ENCODE measurements at regions not wholly inside any gene's neighbourhood (a gene's known extent, or its start where the extent isn't known, plus 50 kb on each side); places are given as distances from the start of the nearest gene placed in this dataset.
"Not testable (repeated sequence)": the region's sequence is repeated elsewhere in the genome, so short reads cannot be mapped to it uniquely, and the experiment has no call there.

- no peak for DNase-seq (ENCODE audit: low read depth)
These were observed 1494.7 kb downstream of the UQCRFS1 start for GRCh38 chr19:27718234-27718633.

DNA sequence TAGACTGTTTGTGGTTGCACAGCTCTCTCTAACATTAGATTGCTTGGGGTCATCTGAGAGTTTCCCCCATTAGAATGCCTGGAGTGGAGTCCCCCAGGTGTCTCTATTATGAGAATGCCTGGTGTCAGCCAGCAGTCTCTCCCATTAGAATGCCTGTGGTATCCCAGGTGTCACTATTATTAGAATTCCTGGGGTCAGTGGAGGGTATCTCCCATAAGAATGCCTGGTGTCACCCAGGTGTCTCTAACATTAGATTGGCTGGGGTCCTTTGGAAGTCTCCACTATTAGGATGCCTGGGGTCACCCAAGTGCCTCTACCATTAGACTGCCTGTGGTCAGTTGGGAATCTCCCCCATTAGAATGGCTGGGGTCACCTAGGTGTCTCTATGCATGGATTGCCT lies 1495.1 kb downstream of the UQCRFS1 start:
- DNase-seq (ENCODE audit: low read depth): no peak

- DNase-seq (ENCODE audit: low read depth): no peak
These were observed 1496.0 kb downstream of the UQCRFS1 start for GRCh38 chr19:27716922-27717321.

DNA sequence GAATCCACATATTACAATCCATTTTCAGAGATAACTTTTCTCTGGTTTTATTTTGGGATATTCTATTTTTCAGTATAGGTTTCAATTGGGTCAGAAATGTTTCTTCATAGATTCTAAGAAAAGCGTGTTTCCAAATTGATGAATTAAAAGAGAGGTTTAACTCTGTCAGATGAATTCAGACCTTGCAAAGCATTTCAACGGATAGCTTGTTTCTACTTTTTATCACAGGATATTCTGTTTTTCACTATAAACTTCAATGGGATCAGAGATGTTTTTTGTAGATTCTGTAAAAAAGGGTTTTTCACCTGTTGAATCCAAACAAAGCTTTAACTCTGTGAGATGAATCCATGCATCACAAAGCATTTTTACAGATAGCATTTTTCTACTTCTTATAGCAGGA lies 1498.1 kb downstream of the UQCRFS1 start:
- DNase-seq (ENCODE audit: low read depth): no peak

DNA sequence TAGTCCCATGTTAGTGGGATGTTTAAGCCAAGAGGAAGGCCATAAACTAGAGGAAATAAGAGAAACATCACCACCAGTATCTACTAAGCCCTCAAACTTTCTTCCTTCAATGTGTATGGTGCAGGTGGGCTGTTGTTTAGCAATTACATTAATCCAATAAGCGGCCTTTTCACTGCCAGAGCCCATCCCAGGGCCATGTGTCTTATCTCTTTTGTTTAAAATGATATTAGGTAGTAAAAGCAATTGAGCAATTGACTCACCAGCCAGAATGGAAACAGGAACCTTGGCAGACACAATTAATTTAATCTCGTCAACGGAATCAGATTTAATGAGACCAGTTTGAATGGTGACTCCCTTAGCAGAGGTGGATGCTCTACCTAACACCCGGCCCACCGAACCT lies 1503.5 kb downstream of the UQCRFS1 start:
- no peak for DNase-seq (ENCODE audit: low read depth)

GRCh38 chr19:27708986-27709385 lies 1504.0 kb downstream of the UQCRFS1 start:
- not testable (repeated sequence) for DNase-seq (ENCODE audit: low read depth)

DNA sequence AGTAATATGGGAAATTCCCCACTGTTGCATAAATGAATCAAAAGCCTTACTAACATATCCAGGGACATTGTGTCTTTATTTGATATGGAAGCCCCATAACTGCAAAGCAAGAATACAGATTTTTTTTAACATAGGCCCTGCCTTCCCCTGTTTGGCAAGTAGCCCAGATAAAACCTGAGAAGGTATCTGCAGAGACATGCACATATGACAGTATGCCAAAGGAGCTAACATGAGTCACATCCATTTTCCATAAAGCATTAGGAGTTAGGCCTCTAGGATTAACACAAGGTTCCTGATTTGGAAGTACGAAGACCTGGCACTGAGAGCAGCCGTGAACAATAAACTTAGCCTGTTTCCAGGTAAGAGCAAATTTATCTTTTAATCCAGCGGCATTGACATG lies 1505.9 kb downstream of the UQCRFS1 start:
- DNase-seq (ENCODE audit: low read depth): not testable (repeated sequence)

DNA sequence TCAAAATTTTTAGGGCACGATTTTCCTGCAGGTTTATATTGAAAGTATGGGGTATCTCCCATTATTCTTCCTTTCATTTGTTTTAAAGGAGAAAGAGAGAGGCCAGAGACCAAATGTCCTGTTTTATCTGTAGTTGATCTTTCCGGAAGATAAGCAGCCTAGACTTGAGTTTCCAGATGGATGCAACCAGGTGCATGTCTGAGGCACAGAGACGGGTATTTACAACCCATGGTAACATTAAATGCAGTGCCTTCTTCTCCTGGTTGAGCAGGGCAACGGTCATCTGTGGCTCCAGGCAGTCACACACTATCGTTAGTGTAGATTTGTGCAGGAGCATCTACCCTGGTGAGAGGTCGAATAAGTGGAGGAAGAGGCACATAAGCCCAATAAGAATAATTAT lies 1507.1 kb downstream of the UQCRFS1 start:
- no peak for DNase-seq (ENCODE audit: low read depth)

- no peak for DNase-seq (ENCODE audit: low read depth)
These were observed 1518.4 kb downstream of the UQCRFS1 start for GRCh38 chr19:27694361-27695055.

DNA sequence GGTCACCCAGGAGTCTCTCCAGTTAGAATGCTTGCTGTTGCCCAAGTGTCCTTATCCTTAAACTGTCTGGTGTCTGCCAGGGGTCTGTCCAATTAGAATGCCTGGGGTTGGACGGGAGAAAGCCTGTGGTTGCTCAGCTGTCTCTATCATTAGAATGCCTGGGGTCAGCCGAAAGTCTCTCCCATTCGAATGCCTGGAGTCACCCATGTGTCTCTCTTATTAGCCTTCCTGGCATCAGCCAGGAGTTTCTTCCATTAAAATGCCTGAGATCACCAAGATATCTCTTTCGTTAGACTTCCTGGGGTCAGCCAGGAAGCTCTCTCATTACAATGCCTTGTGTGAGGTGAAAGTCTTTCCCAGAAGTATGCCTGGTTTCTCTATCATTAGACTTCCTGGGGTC lies 1521.0 kb downstream of the UQCRFS1 start:
- no peak for DNase-seq (ENCODE audit: low read depth)

DNA sequence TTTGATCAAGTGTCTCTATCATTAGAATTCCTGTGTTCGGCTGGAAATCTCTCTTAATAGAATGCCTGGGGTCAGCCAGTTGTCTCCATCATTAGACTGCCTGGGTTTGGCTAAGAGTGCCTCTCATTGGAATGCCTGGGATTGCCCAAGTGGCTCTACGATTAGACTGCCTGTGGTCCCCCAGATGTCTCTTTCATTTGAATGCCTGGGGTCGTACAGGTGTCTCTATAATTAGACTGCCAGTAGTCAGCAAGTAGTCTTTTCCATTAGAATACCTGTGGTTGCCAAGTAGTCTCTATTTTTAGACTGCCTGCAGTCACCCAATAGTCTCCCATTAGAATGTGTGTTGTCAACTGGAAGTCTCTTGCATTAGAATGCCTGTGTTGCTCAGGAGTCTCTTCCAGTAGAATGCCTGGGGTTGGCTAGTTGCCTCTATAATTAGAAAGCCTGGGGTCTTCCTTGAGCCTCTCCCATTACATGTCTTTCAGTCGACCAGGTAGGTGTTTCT lies 1523.2 kb downstream of the UQCRFS1 start:
- DNase-seq (ENCODE audit: low read depth): no peak

GRCh38 chr19:27684293-27684692 lies 1528.7 kb downstream of the UQCRFS1 start:
- DNase-seq (ENCODE audit: low read depth): no peak

DNA sequence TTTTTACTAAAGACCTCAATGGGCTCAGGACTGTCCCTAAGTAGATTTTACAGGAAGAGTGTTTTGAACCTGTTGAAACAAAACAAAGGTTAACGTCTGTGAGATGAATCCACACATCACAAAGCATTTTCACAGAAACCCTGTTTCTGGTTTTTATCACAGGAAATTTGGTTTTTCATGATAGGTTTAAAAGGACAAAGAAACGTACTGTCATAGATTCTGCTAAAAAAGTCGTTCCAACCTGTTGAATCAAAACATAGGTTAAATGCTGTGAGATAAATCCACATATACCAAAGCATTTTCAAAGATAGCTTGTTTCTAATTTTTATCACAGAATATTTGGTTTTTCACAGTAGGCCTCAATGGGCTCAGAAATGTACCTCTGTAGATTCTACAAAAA lies 1531.0 kb downstream of the UQCRFS1 start:
- no peak for DNase-seq (ENCODE audit: low read depth)

DNA sequence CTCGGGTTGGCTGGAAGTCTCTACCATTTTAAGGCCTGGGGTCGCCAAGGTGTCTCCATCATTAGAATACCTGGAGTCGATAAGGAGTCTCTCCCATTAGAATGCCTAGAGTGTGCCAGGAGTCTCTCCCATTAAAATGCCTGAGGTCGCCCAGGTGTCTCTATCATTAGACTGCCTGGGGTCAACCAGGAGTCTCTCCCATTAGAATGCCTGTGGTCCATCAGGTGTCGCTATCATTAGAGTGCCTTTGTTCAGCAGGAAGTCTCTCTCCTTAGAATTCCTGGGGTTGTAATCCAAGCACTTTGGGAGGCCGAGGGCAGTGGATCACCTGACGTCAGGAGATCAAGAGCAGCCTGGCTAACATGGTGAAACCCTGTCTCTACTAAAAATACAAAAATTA lies 1533.0 kb downstream of the UQCRFS1 start:
- no peak for DNase-seq (ENCODE audit: low read depth)

GRCh38 chr19:27679399-27679798 lies 1533.6 kb downstream of the UQCRFS1 start:
- no peak for DNase-seq (ENCODE audit: low read depth)

DNA sequence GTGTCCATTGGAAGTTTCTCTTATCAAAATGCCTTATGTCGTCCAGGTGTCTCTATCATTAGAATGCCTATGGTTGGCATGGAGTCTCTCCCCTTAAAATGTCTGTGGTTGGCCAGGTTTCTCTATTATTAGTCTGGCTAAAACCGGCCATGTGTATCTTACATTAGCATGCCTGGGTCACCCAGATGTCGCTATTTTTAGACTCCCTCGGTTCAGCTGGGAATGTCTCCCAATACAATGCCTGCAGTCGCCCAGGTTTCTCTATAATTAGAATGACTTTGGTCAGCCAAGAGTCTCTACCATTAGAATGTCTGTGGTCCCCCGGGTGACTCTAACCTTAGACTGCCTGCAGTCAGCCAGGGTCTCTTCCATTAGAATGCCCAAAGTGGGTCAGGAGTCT lies 1536.1 kb downstream of the UQCRFS1 start:
- no peak for DNase-seq (ENCODE audit: low read depth)

GRCh38 chr19:27676334-27676733 lies 1536.6 kb downstream of the UQCRFS1 start:
- DNase-seq (ENCODE audit: low read depth): no peak

GRCh38 chr19:27675771-27676170 lies 1537.2 kb downstream of the UQCRFS1 start:
- no peak for DNase-seq (ENCODE audit: low read depth)

- DNase-seq (ENCODE audit: low read depth): no peak
These were observed 1538.2 kb downstream of the UQCRFS1 start for GRCh38 chr19:27674701-27675100.

DNA sequence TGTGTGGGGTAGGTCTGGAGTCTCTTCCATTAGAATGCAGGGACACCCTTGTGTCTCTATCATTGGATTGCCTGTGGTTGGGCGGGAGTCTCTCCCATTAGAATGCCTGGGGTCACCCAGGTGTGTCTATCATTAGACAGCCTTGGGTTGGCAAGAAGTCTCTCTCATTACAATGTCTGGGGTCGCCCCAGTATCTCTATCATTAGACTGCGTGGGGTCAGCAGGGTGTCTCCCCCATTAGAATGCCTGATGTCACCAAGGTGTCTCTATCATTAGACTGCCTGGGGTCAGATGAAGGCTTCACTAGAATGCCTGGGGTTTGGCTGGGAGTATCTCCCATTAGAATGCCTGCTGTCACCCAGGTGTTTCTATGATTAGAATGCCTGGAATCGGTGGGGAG lies 1539.0 kb downstream of the UQCRFS1 start:
- DNase-seq (ENCODE audit: low read depth): no peak

DNA sequence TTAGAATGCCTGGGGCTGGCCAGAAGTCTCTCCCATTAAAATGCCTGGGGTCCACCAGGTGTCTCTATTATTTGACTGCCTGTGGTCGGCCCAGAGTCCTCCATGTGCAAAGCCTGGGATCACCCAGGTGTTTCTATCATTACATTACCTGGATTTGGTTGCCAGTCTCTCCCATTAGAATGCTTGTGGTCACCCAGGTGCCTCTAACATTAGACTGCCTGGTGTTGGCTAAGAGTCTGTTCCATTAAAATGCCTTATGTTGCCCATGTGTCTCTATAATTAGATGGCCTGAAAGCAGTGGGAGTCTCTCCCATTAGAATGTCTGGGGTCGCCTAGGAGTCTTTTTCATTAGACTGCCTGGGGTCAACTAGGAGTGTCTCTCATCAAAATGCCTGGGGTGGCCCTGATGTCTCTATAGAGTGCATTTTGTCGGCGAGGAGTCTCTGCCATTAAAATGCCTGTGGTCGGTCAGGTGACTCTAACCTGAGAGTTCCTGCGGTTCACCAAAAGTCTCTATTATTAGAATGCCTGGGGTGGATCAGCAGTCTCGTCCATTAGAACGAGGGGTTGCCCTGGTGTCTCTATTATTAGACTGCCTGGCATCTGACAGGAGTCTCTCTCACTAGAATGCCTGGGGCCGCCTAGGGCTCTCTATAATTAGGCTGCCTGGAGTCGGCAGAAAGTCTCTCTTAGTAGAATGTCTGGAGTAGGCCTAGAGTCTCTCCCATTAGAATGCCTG lies 1540.5 kb downstream of the UQCRFS1 start:
- no peak for DNase-seq (ENCODE audit: low read depth)

- DNase-seq (ENCODE audit: low read depth): no peak
These were observed 1541.1 kb downstream of the UQCRFS1 start for GRCh38 chr19:27671876-27672275.

DNA sequence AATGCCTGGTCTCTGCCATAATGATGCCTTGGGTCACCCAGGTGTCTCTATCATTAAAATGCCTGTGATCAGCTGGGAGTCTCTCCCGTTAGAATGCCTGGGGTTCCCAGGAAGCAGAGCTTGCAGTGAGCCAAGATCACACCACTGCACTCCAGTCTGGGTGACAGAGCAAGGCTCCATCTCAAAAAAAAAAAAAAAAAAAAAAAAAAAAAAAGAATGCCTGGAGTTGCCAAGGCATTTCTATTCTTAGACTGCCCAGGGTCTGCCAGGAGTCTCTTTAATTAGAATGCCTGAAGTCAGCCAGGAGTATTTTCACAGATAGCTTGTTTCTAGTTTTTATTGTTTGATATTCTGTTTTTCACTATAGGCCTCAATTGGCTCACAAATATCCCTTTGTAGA lies 1552.5 kb downstream of the UQCRFS1 start:
- no peak for DNase-seq (ENCODE audit: low read depth)
